Natural killer cell (primary cell): ENCODE measurements at regions not wholly inside any gene's neighbourhood (a gene's known extent, or its start where the extent isn't known, plus 50 kb on each side); places are given as distances from the start of the nearest gene placed in this dataset.

ENCODE experiments used
- ATAC-seq, 3 donors: fragments of 150-1000 bp in 2 of 3; fragments of 200-7000 bp in 1 of 3; cut with Tn5 transposase; 1 replicate in 1 of 3; 2 replicates in 2 of 3; pipeline ENCODE4 v1.10.0; 2021; ENCODE audit warnings: mild to moderate bottlenecking in 2 of 3, moderate library complexity in 2 of 3
- DNase-seq, 2 donors: peaks; one replicate each; pipeline versions ENCODE4 v3.0.0 to v3.0.0-alpha.2; 2013 to 2021; ENCODE audit warnings: mixed read lengths in 1 of 2
- H3K27ac ChIP-seq: one replicate; pipeline ENCODE4 v1.5.1; 2013; ENCODE audit warnings: mild to moderate bottlenecking, low read length
- H3K27me3 ChIP-seq: one replicate; pipeline ENCODE4 v1.6.1; 2013; ENCODE audit warnings: low read length; ENCODE audit not compliant: control insufficient read depth, insufficient read depth
- H3K36me3 ChIP-seq: one replicate; pipeline ENCODE4 v1.6.1; 2013; ENCODE audit warnings: low read length; ENCODE audit not compliant: control insufficient read depth, insufficient read depth
- H3K4me1 ChIP-seq: one replicate; pipeline ENCODE4 v1.6.1; 2013; ENCODE audit warnings: low read length; ENCODE audit not compliant: control insufficient read depth, insufficient read depth
- H3K4me3 ChIP-seq: one replicate; pipeline ENCODE4 v1.5.1; 2013; ENCODE audit warnings: low read length
- H3K9me3 ChIP-seq: one replicate; pipeline ENCODE4 v1.6.1; 2013; ENCODE audit warnings: low read length; ENCODE audit not compliant: control insufficient read depth, insufficient read depth
- H3K27ac Mint-ChIP-seq, 2 donors: one replicate each; pipeline ENCODE4 v1.8.0; 2022; ENCODE audit warnings: mild to moderate bottlenecking in 2 of 2, mixed read lengths in 2 of 2, moderate library complexity in 1 of 2
- H3K27me3 Mint-ChIP-seq, 2 donors: one replicate each; pipeline ENCODE4 v1.8.0; 2022; ENCODE audit warnings: low read depth in 2 of 2, mixed read lengths in 2 of 2
- H3K36me3 Mint-ChIP-seq: one replicate; pipeline ENCODE4 v1.8.0; 2022; ENCODE audit warnings: mixed read lengths
- H3K4me1 Mint-ChIP-seq, 2 donors: one replicate each; pipeline ENCODE4 v1.8.0; 2022; ENCODE audit warnings: mixed read lengths in 2 of 2
- H3K4me3 Mint-ChIP-seq: one replicate; pipeline ENCODE4 v1.8.0; 2022; ENCODE audit warnings: mild to moderate bottlenecking, moderate library complexity, mixed read lengths
- H3K9me3 Mint-ChIP-seq, 2 donors: one replicate each; pipeline ENCODE4 v1.8.0; 2022; ENCODE audit warnings: mixed read lengths in 2 of 2
- WGBS: methylation state at CpG from one replicate; pipeline ENCODE4 v1.1.7; 2013; ENCODE audit warnings: missing lambda C conversion rate; ENCODE audit not compliant: insufficient coverage; 5-methylcytosine and 5-hydroxymethylcytosine counted together
- intact Hi-C: fragments of 100-400 bp; cut with micrococcal nuclease; formaldehyde crosslinking; loops from one replicate; pipeline ENCODE4 v1.14.2; 2022
- TF ChIP-seq, protein P1 (sequence below): fragments of 200-600 bp; IDR thresholded peaks from one replicate; pipeline ENCODE4 v1.8.0; 2022; ENCODE audit warnings: antibody characterized with exemption

DNA sequence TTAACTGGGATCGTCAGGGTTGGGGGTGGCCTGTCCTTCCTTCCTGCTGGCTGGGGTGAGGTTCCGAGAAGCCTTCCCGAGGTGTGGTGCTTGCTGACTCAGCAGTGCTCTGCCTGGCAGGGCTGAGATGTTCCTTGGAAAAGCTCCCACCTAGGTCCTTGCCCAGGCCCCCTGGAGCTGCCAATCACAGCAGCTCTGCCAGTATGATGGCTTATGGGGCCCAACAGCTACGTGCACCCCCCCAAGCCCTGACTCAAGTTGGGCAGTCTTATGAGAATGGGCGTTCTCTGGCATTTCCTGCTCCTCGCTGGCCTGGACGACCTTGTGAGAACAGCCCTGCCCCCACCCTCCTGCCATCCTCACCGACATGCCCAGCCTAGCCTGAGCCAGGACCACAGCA, 292.2 kb upstream of the CRY1 start:
- H3K4me1 Mint-ChIP-seq, result peaks cover 0 to 20% of the 10 kb centered on the region in 2 donors
- no peak overlapping the region for H3K27ac Mint-ChIP-seq
- no peaks in the 10 kb centered on the region for H3K36me3 ChIP-seq
- TF ChIP-seq, protein P1, sequence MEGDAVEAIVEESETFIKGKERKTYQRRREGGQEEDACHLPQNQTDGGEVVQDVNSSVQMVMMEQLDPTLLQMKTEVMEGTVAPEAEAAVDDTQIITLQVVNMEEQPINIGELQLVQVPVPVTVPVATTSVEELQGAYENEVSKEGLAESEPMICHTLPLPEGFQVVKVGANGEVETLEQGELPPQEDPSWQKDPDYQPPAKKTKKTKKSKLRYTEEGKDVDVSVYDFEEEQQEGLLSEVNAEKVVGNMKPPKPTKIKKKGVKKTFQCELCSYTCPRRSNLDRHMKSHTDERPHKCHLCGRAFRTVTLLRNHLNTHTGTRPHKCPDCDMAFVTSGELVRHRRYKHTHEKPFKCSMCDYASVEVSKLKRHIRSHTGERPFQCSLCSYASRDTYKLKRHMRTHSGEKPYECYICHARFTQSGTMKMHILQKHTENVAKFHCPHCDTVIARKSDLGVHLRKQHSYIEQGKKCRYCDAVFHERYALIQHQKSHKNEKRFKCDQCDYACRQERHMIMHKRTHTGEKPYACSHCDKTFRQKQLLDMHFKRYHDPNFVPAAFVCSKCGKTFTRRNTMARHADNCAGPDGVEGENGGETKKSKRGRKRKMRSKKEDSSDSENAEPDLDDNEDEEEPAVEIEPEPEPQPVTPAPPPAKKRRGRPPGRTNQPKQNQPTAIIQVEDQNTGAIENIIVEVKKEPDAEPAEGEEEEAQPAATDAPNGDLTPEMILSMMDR, result no peak
- H3K4me3 Mint-ChIP-seq, result no peak overlapping the region
- no peak overlapping the region for H3K27ac ChIP-seq
- ATAC-seq (no peak), DNase-seq (no peak)
- 73% methylated on average over 8 of the region's 8 CpGs for WGBS
- no peaks in the 10 kb centered on the region for H3K27me3 Mint-ChIP-seq
- H3K27me3 ChIP-seq, result no peaks in the 10 kb centered on the region
- H3K4me1 ChIP-seq, result no peaks in the 10 kb centered on the region
- H3K4me3 ChIP-seq, result no peak overlapping the region
- H3K9me3 ChIP-seq, result no peaks in the 10 kb centered on the region
- H3K36me3 Mint-ChIP-seq, result no peaks in the 10 kb centered on the region
- intact Hi-C loops, result no loop called here
- H3K9me3 Mint-ChIP-seq, result no peaks in the 10 kb centered on the region

DNA sequence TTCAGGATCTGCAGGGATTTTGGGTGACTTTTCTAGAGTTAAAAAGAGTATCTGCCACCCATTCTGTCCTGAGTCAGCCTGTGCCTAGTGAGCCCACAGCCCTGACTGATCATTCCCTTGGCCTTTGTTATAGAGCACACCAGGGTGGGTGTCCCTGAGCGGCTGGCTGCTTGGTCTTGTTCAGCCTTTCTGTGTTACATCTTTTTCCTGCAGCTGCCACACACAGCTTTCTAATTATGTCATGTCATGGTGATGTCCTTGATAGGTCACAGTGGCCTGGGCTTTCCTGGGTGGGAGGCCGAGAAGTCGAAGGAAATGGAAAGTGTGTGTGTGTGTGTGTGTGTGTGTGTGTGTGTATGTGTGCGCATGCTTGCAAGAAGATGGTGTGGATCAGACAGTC, 293.2 kb upstream of the CRY1 start:
- H3K27ac ChIP-seq, result no peak overlapping the region
- TF ChIP-seq, protein P1, result no peak
- intact Hi-C loops, result no loop called here
- Mint-ChIP-seq H3K27me3 (no peaks in the 10 kb centered on the region), H3K27ac (no peak overlapping the region), H3K4me1 (peaks cover 0 to 23% of the 10 kb centered on the region in 2 donors), H3K36me3 (no peaks in the 10 kb centered on the region), H3K4me3 (no peak overlapping the region), H3K9me3 (no peaks in the 10 kb centered on the region)
- DNase-seq (no peak), ATAC-seq (peak in 2 of 3 donors; percentile 41 to 42)
- no peaks in the 10 kb centered on the region for H3K27me3 ChIP-seq
- H3K4me3 ChIP-seq, result no peak overlapping the region
- H3K4me1 ChIP-seq, result no peaks in the 10 kb centered on the region
- H3K36me3 ChIP-seq, result no peaks in the 10 kb centered on the region
- H3K9me3 ChIP-seq, result no peaks in the 10 kb centered on the region
- 75% methylated on average over 3 of the region's 4 CpGs for WGBS

DNA sequence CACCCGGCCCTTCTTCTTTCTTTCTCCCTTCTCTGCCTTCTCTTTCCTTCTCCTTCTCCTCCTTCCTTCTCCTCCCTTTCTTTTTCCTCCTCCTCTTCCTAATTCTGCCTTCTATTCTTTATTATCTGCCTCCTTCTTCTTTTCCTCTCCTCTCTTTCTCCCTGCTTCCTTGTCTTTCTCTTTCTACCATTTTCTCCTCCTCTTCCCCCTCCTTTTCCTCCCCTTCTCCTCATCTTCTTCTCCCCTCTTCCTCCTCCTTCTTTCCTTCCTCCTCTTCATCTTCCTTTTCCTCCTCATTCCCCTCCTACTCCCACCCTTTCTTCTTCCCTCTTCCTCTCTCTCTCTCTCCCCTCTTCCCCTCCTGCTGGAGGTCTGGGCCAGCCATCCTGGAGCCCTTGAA, 294.9 kb upstream of the CRY1 start:
- intact Hi-C loops, result no loop called here
- Histone ChIP-seq H3K36me3 (no peaks in the 10 kb centered on the region), H3K27me3 (no peaks in the 10 kb centered on the region), H3K27ac (no peak overlapping the region), H3K9me3 (no peaks in the 10 kb centered on the region), H3K4me3 (no peak overlapping the region), H3K4me1 (no peaks in the 10 kb centered on the region)
- H3K27ac Mint-ChIP-seq, result no peak overlapping the region
- H3K27me3 Mint-ChIP-seq, result no peaks in the 10 kb centered on the region
- WGBS, result 94% methylated on average over 1 of the region's 1 CpG
- TF ChIP-seq, protein P1, result no peak
- peaks cover 0 to 34% of the 10 kb centered on the region in 2 donors for H3K4me1 Mint-ChIP-seq
- H3K9me3 Mint-ChIP-seq, result no peaks in the 10 kb centered on the region
- no peaks in the 10 kb centered on the region for H3K36me3 Mint-ChIP-seq
- ATAC-seq, result no peak
- H3K4me3 Mint-ChIP-seq, result no peak overlapping the region
- no peak for DNase-seq

DNA sequence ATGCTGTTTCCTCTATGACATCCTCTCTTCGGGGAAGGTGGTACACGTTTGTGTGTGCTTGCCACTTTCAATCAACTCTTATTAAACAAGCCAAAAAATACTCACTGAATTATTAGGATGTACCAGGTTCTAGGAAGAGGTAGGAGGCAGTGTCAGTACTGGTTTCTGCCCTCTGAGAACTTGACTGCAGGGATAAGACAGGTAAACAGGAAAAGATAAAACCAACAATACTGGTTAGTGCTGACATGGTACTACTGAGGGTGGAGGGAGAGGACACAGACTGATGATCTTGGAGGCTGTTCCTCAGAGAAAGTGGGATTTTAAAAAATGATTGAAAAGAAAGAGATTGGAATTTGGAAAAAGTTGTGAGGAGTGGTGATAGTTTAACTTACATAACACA, 295.2 kb upstream of the PWP1 start:
- 100% methylated on average over 1 of the region's 2 CpGs for WGBS
- DNase-seq (no peak), ATAC-seq (no peak)
- Mint-ChIP-seq H3K27ac (no peak overlapping the region), H3K4me3 (no peak overlapping the region), H3K36me3 (no peaks in the 10 kb centered on the region), H3K9me3 (no peaks in the 10 kb centered on the region), H3K4me1 (peaks cover 10 to 40% of the 10 kb centered on the region in 2 donors), H3K27me3 (no peaks in the 10 kb centered on the region)
- Histone ChIP-seq H3K9me3 (no peaks in the 10 kb centered on the region), H3K4me3 (no peak overlapping the region), H3K36me3 (no peaks in the 10 kb centered on the region), H3K27me3 (no peaks in the 10 kb centered on the region), H3K27ac (no peak overlapping the region), H3K4me1 (no peaks in the 10 kb centered on the region)
- TF ChIP-seq, protein P1, result no peak
- intact Hi-C loops, result no loop called here
